ENCODE measurements at regions not wholly inside any gene's neighbourhood (a gene's known extent, or its start where the extent isn't known, plus 50 kb on each side); places are given as distances from the start of the nearest gene placed in this dataset.

- no peak for DNase-seq
Measured at GRCh38 chrX:96311366-96311765, 373.3 kb upstream of the DIAPH2 start.

DNA sequence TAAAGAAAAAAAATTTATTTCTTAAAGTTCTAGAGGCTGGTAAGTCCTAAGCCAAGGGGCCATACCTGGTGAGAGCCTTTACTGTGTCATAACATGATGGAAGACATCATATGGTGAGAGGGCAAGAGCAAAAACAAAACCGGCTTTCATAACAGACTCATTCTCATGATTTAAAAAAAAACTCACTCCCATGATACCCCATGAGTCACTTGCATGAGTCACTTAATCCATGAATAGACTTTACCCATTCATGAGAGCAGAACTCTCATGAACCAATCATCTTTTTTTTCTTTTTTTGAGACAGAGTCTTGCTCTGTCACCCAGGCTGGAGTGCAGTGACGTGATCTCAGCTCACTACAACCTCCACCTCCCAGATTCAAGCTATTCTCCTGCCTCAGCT, 369.7 kb upstream of the DIAPH2 start:
- no peak for DNase-seq

- DNase-seq: no peak
Measured at GRCh38 chrX:96361844-96362243, 322.8 kb upstream of the DIAPH2 start.

GRCh38 chrX:96372313-96373046, 312.2 kb upstream of the DIAPH2 start:
- DNase-seq: peak; percentile 28

DNA sequence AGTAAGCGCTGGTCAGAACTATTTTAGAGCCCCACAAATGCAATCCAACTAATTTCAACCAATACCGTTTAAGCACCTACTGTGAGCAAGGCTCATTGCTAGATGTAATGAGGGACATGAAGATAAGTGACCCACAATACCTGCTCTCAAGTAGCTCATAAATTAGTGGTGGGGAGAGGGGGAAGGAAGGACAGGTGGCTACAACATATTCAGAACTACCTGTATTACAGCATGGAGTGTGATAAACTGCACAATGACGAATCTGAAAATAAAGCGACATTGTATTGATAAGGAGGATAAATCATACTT, 311.6 kb upstream of the DIAPH2 start:
- DNase-seq: no peak

- DNase-seq: no peak
Measured at GRCh38 chrX:96376266-96376665, 308.4 kb upstream of the DIAPH2 start.

DNA sequence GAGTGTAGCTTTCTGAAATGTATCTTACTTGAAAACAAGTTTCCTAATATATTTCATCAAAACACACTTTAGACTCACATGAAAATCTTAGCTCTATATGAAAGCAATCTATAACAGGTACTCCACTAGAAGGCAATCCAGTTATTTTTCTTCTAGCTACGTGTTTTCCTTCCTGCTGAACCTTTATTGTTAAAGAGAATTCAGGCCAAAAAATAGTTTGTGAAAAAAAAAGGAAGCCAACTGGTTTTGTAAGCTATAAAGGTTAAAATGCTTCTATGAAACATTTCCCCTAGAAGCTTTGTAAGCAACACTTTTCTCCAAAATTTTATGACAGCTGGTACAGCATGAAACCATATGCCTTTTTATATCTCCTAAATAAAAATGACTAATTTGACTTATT, 304.7 kb upstream of the DIAPH2 start:
- no peak for DNase-seq

DNA sequence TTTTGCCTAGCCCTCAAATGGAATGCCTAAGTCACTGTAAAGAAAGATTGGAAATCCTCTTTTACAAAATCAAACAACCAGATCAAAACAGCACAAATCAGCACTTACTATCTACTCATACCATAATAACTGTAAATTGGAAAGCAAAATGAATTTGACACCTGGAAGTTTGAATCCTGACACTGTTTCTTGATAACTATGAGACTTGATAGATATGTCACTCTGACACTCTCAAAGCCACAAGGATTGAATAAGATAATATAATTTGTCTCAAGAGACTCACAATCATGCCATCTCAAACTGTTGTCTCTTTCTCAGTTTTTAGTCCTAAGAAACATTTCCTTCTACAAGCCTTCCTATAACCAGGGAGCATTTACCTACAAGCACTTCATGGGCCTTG, 302.6 kb upstream of the DIAPH2 start:
- DNase-seq: no peak

- no peak for DNase-seq
Measured at GRCh38 chrX:96383428-96383827, 301.2 kb upstream of the DIAPH2 start.

DNA sequence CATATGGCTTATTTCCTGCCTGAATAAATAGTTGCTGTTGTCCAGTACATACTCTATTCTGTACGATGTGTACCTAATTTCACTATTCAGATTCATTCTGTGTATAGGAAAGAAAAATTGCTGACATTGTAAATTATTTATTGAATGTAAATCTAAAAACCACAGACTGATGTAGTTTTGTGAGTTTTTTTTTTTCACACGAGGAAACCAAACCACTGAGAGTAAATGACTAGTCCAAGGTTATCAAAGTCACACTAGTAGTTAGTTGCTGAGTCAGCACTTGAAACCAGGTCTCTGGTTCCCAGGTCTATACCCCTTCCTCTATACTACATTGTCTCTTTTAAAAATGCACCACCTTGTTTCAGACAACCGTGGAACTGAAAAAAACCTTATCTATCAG, 298.3 kb upstream of the DIAPH2 start:
- DNase-seq: no peak

- DNase-seq: no peak
Measured at GRCh38 chrX:96386981-96387380, 297.7 kb upstream of the DIAPH2 start.

DNA sequence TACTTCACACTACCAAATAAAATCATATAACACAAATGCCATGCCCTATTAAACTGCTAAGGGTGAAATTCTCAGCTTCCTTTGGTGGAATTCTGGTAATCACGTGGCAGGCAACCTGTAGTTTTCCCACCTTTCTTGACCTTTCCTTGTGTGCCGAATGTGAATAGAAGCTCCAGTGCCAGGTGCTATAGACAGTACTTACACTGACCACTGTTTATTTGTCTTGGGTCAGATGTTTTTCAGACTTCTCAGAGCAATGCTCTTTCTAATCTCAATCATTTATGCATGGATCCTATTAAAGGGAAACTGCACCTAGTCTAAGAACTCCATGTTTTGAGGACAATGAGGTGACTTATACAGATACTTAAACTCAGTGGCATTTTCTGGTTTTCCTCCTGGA, 296.8 kb upstream of the DIAPH2 start:
- DNase-seq: no peak

DNA sequence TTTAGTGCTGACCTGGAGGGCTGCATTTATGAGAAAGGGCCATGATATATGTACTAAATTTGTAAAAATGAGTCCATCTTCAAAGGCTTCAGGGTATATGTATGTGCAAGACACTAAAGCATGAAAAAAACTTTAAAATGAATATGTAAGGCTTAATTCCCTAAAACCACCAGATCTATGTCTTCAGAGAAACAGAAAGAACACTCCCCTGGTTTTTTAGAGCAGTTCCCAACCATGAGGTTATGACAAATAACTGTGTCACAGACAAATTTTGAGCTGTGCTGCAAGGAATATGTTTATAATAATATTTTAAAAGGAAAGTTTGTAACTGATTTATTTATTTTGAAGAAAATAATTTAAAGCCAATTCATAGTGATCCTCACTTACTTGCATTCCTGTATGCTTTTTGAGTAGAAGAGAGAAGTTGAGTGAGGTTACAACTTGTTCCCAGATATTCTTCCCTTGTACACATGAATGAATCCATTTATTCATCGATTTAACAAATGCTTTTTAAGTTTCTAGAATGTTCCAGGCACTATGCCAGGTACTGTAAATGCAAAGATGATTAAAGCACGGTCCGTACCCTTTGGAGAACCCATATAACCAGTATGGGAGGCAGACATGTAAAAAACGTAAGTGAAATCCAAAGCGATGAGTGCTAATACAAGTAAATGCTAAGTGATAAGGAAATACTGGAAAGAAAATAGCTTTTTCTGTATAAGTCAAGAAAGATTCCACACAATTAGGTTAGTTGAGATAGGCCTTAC, 295.2 kb upstream of the DIAPH2 start:
- no peak for DNase-seq

DNA sequence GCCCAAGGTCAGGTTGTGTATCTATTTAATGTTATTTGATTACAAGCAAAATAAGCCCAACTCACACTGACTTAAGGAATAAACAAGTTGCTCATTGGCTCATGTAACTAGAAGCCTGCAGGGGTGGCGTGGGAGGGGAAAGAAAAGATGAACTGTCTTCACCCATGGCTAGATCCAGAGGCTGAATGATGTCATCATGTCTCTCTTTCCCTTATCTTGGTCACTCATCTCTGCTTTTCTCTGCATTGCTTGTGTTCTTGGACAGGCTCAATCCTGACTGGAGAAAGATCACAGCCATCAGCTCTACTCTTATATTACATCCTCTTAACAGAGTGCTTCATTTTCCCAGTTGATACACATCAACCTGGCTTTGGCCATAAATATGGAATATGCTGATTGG, 290.0 kb upstream of the DIAPH2 start:
- no peak for DNase-seq

DNA sequence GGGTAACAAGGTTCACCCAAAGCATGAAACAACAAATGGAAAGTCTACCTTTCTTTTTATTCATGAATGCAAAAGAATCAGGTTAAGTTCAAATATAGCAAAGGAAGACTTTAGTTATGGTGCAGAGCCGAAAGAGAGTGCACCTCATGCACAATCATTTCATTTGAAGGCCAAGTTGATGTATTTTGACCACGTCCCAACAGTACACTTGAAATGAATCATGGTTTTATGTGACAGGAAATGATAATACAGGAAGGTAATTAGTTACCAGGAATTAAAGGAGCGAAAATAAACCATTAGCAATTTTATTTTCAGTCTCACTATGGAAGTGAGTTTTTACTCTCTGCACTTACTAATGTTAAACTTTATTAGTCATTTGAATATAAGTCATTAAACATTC, 281.2 kb upstream of the DIAPH2 start:
- no peak for DNase-seq

GRCh38 chrX:96405842-96406241, 278.8 kb upstream of the DIAPH2 start:
- no peak for DNase-seq

- DNase-seq: peak; percentile 22
Measured at GRCh38 chrX:96407072-96407471, 277.6 kb upstream of the DIAPH2 start.

GRCh38 chrX:96407501-96407900, 277.1 kb upstream of the DIAPH2 start:
- peak; percentile 7 for DNase-seq

DNA sequence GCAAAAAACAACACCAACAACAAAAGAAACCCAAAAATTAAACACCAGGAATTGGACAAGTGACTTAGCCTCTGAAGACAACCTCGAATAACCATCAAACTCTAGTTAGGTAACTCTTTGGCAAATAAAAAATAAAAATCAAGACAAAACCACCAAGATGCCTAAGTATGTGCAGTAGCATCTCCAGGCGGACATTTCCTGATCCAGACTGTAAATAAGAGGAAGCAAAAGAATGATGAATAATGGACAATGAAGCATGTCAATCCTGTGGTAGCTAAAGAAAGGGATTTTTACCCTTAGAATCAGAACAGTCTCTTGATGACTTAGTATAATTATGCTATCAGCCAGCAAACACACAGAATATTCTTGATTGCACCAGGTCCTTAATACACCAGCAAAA, 276.7 kb upstream of the DIAPH2 start:
- no peak for DNase-seq

- no peak for DNase-seq
Measured at GRCh38 chrX:96410927-96411326, 273.7 kb upstream of the DIAPH2 start.

DNA sequence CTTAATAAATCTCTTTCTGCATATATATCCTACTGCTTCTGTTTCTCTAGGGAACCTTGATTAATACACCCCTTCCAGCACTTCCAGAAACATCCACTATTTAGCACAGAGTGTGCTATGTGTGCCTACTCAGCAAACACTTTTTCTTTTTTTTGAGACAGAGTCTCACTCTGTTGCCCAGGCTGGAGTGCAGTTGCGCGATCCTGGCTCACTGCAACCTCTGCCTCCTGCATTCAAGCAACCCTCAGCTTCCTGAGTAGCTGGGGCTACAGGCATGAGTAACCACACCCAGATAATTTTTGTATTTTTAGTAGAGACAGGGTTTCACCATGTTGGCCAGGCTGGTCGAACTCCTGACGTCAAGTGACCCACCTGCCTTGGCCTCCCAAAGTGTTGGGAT, 266.9 kb upstream of the DIAPH2 start:
- DNase-seq: no peak

GRCh38 chrX:96424007-96424406, 260.6 kb upstream of the DIAPH2 start:
- no peak for DNase-seq

DNA sequence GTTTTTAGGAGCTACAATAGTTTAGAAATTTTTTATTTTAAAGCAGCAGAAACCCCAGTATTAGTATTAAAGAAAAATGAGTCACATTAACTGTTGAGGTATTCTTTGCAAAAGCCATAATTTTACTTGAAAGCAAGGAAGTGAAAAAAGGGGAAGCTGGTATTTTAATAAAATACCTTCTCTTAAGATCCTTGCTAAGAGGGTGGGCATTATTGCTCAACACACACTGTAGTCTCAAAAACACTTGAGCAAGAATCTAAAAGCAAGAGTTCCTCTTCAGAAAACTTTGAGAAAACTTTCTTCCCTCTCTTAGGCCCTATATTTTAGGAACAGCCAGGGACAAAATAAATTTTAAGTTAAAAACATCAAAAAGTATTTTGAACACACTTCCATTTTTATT, 259.4 kb upstream of the DIAPH2 start:
- no peak for DNase-seq

DNA sequence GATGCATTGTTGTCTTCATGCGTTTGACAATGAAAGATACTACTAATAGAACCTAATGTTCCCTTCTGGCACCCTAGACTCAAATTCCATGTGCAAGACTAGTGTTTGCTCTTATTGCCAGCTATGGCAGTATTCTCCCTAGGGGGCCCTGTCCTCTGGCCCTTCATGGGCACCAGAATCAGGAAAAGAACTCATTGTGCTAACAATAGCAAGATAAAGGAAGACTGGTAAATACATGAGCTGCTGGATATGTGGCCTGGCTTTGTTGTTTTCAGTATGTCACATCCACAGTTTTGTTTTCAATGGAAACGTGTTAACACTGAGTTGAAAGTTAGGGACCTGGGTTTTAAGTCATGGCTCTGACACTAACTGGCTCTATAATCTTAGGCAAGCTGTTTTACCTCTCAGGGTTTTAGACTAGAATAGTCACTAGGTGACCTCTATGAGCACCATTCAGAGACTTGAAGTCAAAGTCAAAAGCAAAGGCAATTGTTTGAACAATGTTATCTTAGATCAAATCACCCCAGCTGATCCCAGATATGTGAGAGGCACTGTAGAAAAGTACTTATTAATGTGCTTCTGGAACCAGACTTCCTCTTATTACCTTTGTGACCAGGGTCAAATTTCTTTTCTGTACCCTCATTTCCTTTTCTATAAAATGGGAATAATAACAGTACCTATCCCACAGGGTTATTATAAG, 253.7 kb upstream of the DIAPH2 start:
- DNase-seq: no peak
